Amniotic stem cell (primary cell): ENCODE measurements at regions not wholly inside any gene's neighbourhood (a gene's known extent, or its start where the extent isn't known, plus 50 kb on each side); places are given as distances from the start of the nearest gene placed in this dataset.
"Not testable (repeated sequence)": the region's sequence is repeated elsewhere in the genome, so short reads cannot be mapped to it uniquely, and the experiment has no call there.

ENCODE experiments used
- DNase-seq: peaks from one replicate; lab custom pipeline; 2025; lab: John Stamatoyannopoulos, UW

- DNase-seq = no peak
These were observed 73.8 kb downstream of the DIO3 start for GRCh38 chr14:101634850-101635748.

GRCh38 chr14:101635749-101636560, 74.7 kb downstream of the DIO3 start:
- no peak for DNase-seq

GRCh38 chr14:101639241-101639833, 78.0 kb downstream of the DIO3 start:
- no peak for DNase-seq

GRCh38 chr14:101643651-101644050, 82.4 kb downstream of the DIO3 start:
- DNase-seq = no peak

- DNase-seq = no peak
These were observed 92.8 kb downstream of the DIO3 start for GRCh38 chr14:101654051-101654450.

GRCh38 chr14:101657372-101657771, 96.1 kb downstream of the DIO3 start:
- DNase-seq = no peak

- DNase-seq = no peak
These were observed 95.9 kb upstream of the PPP2R5C start for GRCh38 chr14:101665478-101666078.

- DNase-seq = no peak
These were observed 95.2 kb upstream of the PPP2R5C start for GRCh38 chr14:101666264-101666663.

- DNase-seq = no peak
These were observed 91.9 kb upstream of the PPP2R5C start for GRCh38 chr14:101669629-101670028.

- DNase-seq = no peak
These were observed 87.6 kb upstream of the PPP2R5C start for GRCh38 chr14:101673873-101674272.

GRCh38 chr14:101675835-101676234, 85.7 kb upstream of the PPP2R5C start:
- not testable (repeated sequence) for DNase-seq

- DNase-seq = not testable (repeated sequence)
These were observed 83.6 kb upstream of the PPP2R5C start for GRCh38 chr14:101677912-101678327.

- DNase-seq = no peak
These were observed 79.7 kb upstream of the PPP2R5C start for GRCh38 chr14:101681795-101682194.

- DNase-seq = no peak
These were observed 78.1 kb upstream of the PPP2R5C start for GRCh38 chr14:101683365-101683764.

GRCh38 chr14:101687756-101688546, 73.6 kb upstream of the PPP2R5C start:
- DNase-seq = no peak

- DNase-seq = no peak
These were observed 72.4 kb upstream of the PPP2R5C start for GRCh38 chr14:101689039-101689501.

- DNase-seq = not testable (repeated sequence)
These were observed 71.5 kb upstream of the PPP2R5C start for GRCh38 chr14:101689966-101690365.

- DNase-seq = no peak
These were observed 65.8 kb upstream of the PPP2R5C start for GRCh38 chr14:101695659-101696058.

GRCh38 chr14:101704140-101704539, 57.4 kb upstream of the PPP2R5C start:
- DNase-seq = no peak

- DNase-seq = no peak
These were observed 55.6 kb upstream of the PPP2R5C start for GRCh38 chr14:101705733-101706508.
